ENCODE measurements at regions not wholly inside any gene's neighbourhood (a gene's known extent, or its start where the extent isn't known, plus 50 kb on each side); places are given as distances from the start of the nearest gene placed in this dataset.

DNA sequence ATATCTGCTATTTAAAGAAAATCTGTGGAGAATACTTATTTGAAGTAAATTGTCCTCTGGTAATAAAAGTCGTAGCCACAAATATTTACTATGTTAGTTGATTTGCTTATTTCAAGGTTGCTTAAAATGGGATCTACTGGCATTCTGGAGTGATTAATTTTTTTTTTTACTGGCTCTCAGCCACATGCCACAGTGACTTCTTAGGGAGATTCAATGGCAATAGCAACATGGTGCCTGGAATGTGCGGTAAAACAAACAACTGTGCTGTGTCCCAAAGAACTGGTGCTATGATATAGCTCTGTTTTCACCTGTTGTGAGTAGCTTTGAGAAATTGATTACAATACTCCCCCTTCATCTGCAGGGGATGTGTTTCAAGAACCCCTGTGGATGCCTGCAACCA, 324.3 kb downstream of the GPAT3 start:
- Histone ChIP-seq H3F3A (replicated peaks; ENCODE audit: low read depth) (no peaks in the 10 kb centered on the region), H3K79me2 (replicated peaks; ENCODE audit: insufficient read depth) (no peaks in the 10 kb centered on the region), H3K36me3 (ENCODE audit: insufficient read depth) (no peaks in the 10 kb centered on the region), H2AFZ (no peak overlapping the region), H4K20me1 (replicated peaks; ENCODE audit: insufficient read depth) (no peaks in the 10 kb centered on the region), H3K27me3 (ENCODE audit: insufficient read depth) (no peaks in the 10 kb centered on the region), H3K4me2 (no peak overlapping the region), H3K4me1 (ENCODE audit: insufficient read depth) (peaks cover 44% of the 10 kb centered on the region), H3K9me2 (ENCODE audit: insufficient read depth) (no peaks in the 10 kb centered on the region), H3K27ac (ENCODE audit: low read depth) (no peak overlapping the region), H3K4me3 (no peak overlapping the region)
- ATAC-seq (peak; percentile 47; the same call in 1 of the 3 replicates), DNase-seq (ENCODE audit: low spot score) (no peak)
- H3K27ac Mint-ChIP-seq = peak overlapping the region; percentile 16; the same call in 1 of the 2 replicates
- no peaks in the 10 kb centered on the region for H3K9me3 Mint-ChIP-seq
- H3K27me3 Mint-ChIP-seq (ENCODE audit: insufficient read depth, low read depth, poor library complexity) = no peaks in the 10 kb centered on the region
- peaks cover 33% of the 10 kb centered on the region; the same call in 2 of the 3 replicates for H3K4me1 Mint-ChIP-seq
- TF ChIP-seq, protein P1, sequence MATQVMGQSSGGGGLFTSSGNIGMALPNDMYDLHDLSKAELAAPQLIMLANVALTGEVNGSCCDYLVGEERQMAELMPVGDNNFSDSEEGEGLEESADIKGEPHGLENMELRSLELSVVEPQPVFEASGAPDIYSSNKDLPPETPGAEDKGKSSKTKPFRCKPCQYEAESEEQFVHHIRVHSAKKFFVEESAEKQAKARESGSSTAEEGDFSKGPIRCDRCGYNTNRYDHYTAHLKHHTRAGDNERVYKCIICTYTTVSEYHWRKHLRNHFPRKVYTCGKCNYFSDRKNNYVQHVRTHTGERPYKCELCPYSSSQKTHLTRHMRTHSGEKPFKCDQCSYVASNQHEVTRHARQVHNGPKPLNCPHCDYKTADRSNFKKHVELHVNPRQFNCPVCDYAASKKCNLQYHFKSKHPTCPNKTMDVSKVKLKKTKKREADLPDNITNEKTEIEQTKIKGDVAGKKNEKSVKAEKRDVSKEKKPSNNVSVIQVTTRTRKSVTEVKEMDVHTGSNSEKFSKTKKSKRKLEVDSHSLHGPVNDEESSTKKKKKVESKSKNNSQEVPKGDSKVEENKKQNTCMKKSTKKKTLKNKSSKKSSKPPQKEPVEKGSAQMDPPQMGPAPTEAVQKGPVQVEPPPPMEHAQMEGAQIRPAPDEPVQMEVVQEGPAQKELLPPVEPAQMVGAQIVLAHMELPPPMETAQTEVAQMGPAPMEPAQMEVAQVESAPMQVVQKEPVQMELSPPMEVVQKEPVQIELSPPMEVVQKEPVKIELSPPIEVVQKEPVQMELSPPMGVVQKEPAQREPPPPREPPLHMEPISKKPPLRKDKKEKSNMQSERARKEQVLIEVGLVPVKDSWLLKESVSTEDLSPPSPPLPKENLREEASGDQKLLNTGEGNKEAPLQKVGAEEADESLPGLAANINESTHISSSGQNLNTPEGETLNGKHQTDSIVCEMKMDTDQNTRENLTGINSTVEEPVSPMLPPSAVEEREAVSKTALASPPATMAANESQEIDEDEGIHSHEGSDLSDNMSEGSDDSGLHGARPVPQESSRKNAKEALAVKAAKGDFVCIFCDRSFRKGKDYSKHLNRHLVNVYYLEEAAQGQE (IDR thresholded peaks at IDR 0.05; ENCODE audit: unreplicated experiment) = no peak
- TF ChIP-seq CREB1 (CRISPR knock-in tag; IDR thresholded peaks at IDR 0.05; ENCODE audit: low read depth) = no peak
- H3K4me3 Mint-ChIP-seq = no peak overlapping the region
- no peaks in the 10 kb centered on the region for H3K36me3 Mint-ChIP-seq (ENCODE audit: low read depth)

DNA sequence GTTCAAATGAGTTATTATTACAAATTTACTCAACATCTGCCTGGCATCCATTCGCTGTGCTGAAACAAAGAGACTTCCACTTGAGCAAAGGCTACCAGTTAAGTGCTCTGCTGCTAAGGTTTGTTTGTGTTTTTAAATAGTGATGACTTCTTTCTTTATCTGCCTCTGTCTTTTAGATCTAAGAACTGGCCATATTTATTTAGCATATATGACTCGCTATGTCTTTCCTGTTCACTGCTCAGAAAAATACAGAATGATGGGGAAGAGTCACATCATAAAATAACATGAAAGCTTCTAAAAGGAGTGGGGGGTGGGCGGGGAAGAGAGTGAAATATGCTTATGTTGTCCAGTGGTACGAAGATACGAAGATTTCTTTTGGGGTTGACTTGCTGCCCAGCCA, 322.2 kb downstream of the GPAT3 start:
- Histone ChIP-seq H3K27ac (ENCODE audit: low read depth) (no peak overlapping the region), H3K4me2 (no peak overlapping the region), H3K9me2 (ENCODE audit: insufficient read depth) (no peaks in the 10 kb centered on the region), H3K4me1 (ENCODE audit: insufficient read depth) (peaks cover 50% of the 10 kb centered on the region), H4K20me1 (replicated peaks; ENCODE audit: insufficient read depth) (no peaks in the 10 kb centered on the region), H3K4me3 (no peak overlapping the region), H3K27me3 (ENCODE audit: insufficient read depth) (no peaks in the 10 kb centered on the region), H3F3A (replicated peaks; ENCODE audit: low read depth) (no peaks in the 10 kb centered on the region), H3K36me3 (ENCODE audit: insufficient read depth) (no peaks in the 10 kb centered on the region), H2AFZ (peak overlapping the region; percentile 9; the same call in 1 of the 2 replicates), H3K79me2 (replicated peaks; ENCODE audit: insufficient read depth) (no peaks in the 10 kb centered on the region)
- Mint-ChIP-seq H3K27me3 (ENCODE audit: insufficient read depth, low read depth, poor library complexity) (no peaks in the 10 kb centered on the region), H3K4me1 (peaks cover 46% of the 10 kb centered on the region), H3K9me3 (no peaks in the 10 kb centered on the region), H3K4me3 (no peak overlapping the region), H3K36me3 (ENCODE audit: low read depth) (no peaks in the 10 kb centered on the region), H3K27ac (no peak overlapping the region)
- no peak for ATAC-seq
- DNase-seq (ENCODE audit: low spot score) = no peak
- TF ChIP-seq STAT1 (IDR thresholded peaks at IDR 0.05; ENCODE audit: unreplicated experiment) (no peak), NANOG (IDR thresholded peaks at IDR 0.05; ENCODE audit: borderline replicate concordance) (no peak), ZNF331 (CRISPR knock-in tag; IDR thresholded peaks at IDR 0.05; ENCODE audit: low read depth) (no peak), EZH2phosphoT487 (IDR thresholded peaks at IDR 0.05; ENCODE audit: unreplicated experiment) (no peak), CREB1 (CRISPR knock-in tag; IDR thresholded peaks at IDR 0.05; ENCODE audit: low read depth) (no peak), EZH2 (IDR thresholded peaks at IDR 0.05; ENCODE audit: low read depth, unreplicated experiment) (no peak)
- TF ChIP-seq, protein P2, sequence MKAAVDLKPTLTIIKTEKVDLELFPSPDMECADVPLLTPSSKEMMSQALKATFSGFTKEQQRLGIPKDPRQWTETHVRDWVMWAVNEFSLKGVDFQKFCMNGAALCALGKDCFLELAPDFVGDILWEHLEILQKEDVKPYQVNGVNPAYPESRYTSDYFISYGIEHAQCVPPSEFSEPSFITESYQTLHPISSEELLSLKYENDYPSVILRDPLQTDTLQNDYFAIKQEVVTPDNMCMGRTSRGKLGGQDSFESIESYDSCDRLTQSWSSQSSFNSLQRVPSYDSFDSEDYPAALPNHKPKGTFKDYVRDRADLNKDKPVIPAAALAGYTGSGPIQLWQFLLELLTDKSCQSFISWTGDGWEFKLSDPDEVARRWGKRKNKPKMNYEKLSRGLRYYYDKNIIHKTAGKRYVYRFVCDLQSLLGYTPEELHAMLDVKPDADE (IDR thresholded peaks at IDR 0.05) = no peak
- TF ChIP-seq, protein P3, sequence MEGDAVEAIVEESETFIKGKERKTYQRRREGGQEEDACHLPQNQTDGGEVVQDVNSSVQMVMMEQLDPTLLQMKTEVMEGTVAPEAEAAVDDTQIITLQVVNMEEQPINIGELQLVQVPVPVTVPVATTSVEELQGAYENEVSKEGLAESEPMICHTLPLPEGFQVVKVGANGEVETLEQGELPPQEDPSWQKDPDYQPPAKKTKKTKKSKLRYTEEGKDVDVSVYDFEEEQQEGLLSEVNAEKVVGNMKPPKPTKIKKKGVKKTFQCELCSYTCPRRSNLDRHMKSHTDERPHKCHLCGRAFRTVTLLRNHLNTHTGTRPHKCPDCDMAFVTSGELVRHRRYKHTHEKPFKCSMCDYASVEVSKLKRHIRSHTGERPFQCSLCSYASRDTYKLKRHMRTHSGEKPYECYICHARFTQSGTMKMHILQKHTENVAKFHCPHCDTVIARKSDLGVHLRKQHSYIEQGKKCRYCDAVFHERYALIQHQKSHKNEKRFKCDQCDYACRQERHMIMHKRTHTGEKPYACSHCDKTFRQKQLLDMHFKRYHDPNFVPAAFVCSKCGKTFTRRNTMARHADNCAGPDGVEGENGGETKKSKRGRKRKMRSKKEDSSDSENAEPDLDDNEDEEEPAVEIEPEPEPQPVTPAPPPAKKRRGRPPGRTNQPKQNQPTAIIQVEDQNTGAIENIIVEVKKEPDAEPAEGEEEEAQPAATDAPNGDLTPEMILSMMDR (conservative IDR thresholded peaks at IDR 0.05; ENCODE audit: low read depth in 2 of 2) = no peak
- TF ChIP-seq, protein P1 (IDR thresholded peaks at IDR 0.05; ENCODE audit: unreplicated experiment) = no peak

All from GM23338 (cell line).